Vagina (tissue), 2 donors: ENCODE measurements at regions not wholly inside any gene's neighbourhood (a gene's known extent, or its start where the extent isn't known, plus 50 kb on each side); places are given as distances from the start of the nearest gene placed in this dataset.

Source experiments
- POLR2A ChIP-seq, 2 donors: fragments of 450-650 bp; IDR thresholded peaks; one replicate each; pipeline ENCODE4 v1.6.1; 2017; ENCODE audit warnings: antibody characterized with exemption in 2 of 2, mild to moderate bottlenecking in 2 of 2, moderate library complexity in 2 of 2
- POLR2AphosphoS5 ChIP-seq, 2 donors: sonication (generic); formaldehyde crosslinking; IDR thresholded peaks; one replicate each; pipeline ENCODE4 v1.9.0; 2017; ENCODE audit warnings: antibody characterized with exemption in 2 of 2, mild to moderate bottlenecking in 2 of 2, low read depth in 1 of 2; ENCODE audit not compliant: insufficient read depth in 1 of 2
- TF ChIP-seq, protein P1 (sequence below), 3 experiments: fragments of 450-650 bp in 2 of 3; fragments of 200-600 bp in 1 of 3; sonication (generic) in 1 of 3; IDR thresholded peaks; one replicate each; pipeline ENCODE4 v1.5.1; 2017 to 2019; ENCODE audit warnings: antibody characterized with exemption in 3 of 3, mild to moderate bottlenecking in 2 of 3, moderate library complexity in 2 of 3

DNA sequence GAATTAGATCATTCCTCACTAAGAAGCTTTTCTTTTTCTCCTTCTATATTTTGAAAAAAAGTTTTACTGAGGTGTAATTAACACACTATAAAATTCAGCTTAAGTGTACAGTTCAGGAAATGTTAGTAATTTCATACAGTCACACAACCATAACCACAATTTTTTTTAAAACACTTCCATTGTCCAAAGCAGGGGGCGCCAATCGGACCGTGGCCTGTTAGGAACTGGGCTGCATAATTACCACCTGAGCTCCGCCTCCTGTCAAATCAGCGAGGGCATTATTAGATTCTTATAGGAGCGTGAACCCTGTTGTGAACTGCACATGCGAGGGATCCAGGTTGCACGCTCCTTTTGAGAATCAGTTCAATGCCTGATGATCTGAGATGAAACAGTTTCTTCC lies 427.1 kb downstream of the TFEC start:
- TF ChIP-seq, protein P1, sequence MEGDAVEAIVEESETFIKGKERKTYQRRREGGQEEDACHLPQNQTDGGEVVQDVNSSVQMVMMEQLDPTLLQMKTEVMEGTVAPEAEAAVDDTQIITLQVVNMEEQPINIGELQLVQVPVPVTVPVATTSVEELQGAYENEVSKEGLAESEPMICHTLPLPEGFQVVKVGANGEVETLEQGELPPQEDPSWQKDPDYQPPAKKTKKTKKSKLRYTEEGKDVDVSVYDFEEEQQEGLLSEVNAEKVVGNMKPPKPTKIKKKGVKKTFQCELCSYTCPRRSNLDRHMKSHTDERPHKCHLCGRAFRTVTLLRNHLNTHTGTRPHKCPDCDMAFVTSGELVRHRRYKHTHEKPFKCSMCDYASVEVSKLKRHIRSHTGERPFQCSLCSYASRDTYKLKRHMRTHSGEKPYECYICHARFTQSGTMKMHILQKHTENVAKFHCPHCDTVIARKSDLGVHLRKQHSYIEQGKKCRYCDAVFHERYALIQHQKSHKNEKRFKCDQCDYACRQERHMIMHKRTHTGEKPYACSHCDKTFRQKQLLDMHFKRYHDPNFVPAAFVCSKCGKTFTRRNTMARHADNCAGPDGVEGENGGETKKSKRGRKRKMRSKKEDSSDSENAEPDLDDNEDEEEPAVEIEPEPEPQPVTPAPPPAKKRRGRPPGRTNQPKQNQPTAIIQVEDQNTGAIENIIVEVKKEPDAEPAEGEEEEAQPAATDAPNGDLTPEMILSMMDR (IDR thresholded peaks at IDR 0.05) = no peak
- TF ChIP-seq POLR2A (IDR thresholded peaks at IDR 0.05) (no peak), POLR2AphosphoS5 (IDR thresholded peaks at IDR 0.05; ENCODE audit: insufficient read depth in 1 of 2, low read depth in 1 of 2) (no peak)
